ENCODE measurements at regions not wholly inside any gene's neighbourhood (a gene's known extent, or its start where the extent isn't known, plus 50 kb on each side); places are given as distances from the start of the nearest gene placed in this dataset.

GRCh38 chr20:24361541-24361940 lies 107.9 kb upstream of the SYNDIG1 start:
- TF ChIP-seq CTCF (conservative IDR thresholded peaks at IDR 0.05 in 1 of 2, IDR thresholded peaks at IDR 0.05 in 1 of 2; ENCODE audit: low read depth in 1 of 2, low read length in 2 of 2) (no peak), EZH2 (IDR thresholded peaks at IDR 0.05; ENCODE audit: low read length, missing control alignments) (no peak)
